GM12878 (cell line): ENCODE measurements at regions not wholly inside any gene's neighbourhood (a gene's known extent, or its start where the extent isn't known, plus 50 kb on each side); places are given as distances from the start of the nearest gene placed in this dataset.

Experiments
- ATAC-seq: fragments of 200-7000 bp; cut with Tn5 transposase; 3 replicates; pipeline ENCODE4 v1.9.1; 2020; ENCODE audit warnings: mild to moderate bottlenecking, moderate library complexity
- BruUV-seq: library from RNA; stranded (reverse); fragments of 400-500 nt; replicated peaks from 2 replicates; lab custom pipeline; 2021; lab: Mats Ljungman, UMichigan
- CTCF ChIA-PET: fragments of 300-600 bp; sonication (Branson Sonifier 250); formaldehyde crosslinking; extraction: SDS; loops from one replicate; lab custom pipeline; 2021; ENCODE audit warnings: inconsistent platforms; lab: Yijun Ruan, JAX
- POLR2A ChIA-PET: fragments of 350-600 bp; formaldehyde crosslinking; extraction: SDS; loops from one replicate; lab custom pipeline; 2021; ENCODE audit warnings: inconsistent platforms; lab: Charles Lee
- RAD21 ChIA-PET: fragments of 300-600 bp; sonication (Branson Sonifier 250); formaldehyde crosslinking; loops from one replicate; lab custom pipeline; 2023; ENCODE audit warnings: antibody characterized with exemption; ENCODE audit not compliant: unreplicated experiment; lab: Charles Lee
- SMC1A ChIA-PET: fragments of 300-600 bp; sonication (Branson Sonifier 250); formaldehyde crosslinking; loops from one replicate; lab custom pipeline; 2023; ENCODE audit not compliant: unreplicated experiment, uncharacterized antibody; lab: Charles Lee
- DNase-seq: peaks from one replicate; pipeline ENCODE4 v3.0.0-alpha.2; 2011; ENCODE audit warnings: low read depth, low spot score
- FAIRE-seq: peaks from 3 replicates; lab custom pipeline; 2011; peaks lifted over from hg19 to GRCh38; lab: Jason Lieb, UNC
- H2AFZ ChIP-seq: 2 replicates; pipeline ENCODE4 v1.6.0; 2011; ENCODE audit warnings: low read depth, low read length, control low read depth; ENCODE audit not compliant: control insufficient read depth
- H3K27ac ChIP-seq: 2 replicates; pipeline ENCODE4 v1.5.1; 2011; ENCODE audit warnings: control low read depth; ENCODE audit not compliant: control insufficient read depth, insufficient read depth
- H3K27me3 ChIP-seq, 2 experiments: replicated peaks in 1 of 2; 2 replicates each; pipeline versions ENCODE4 v1.6.0 to v1.6.1; 2011; ENCODE audit warnings: low read length in 1 of 2; ENCODE audit not compliant: control insufficient read depth in 2 of 2, insufficient read depth in 2 of 2
- H3K36me3 ChIP-seq, 2 experiments: 2 replicates each; pipeline ENCODE4 v1.5.1; 2011; ENCODE audit warnings: low read length in 1 of 2; ENCODE audit not compliant: control insufficient read depth in 2 of 2, insufficient read depth in 2 of 2
- H3K4me1 ChIP-seq: 2 replicates; pipeline ENCODE4 v1.6.1; 2011; ENCODE audit warnings: mild to moderate bottlenecking, low read length, moderate library complexity, mixed read lengths; ENCODE audit not compliant: control insufficient read depth, insufficient read depth
- H3K4me2 ChIP-seq: 2 replicates; pipeline ENCODE4 v1.6.0; 2011; ENCODE audit warnings: control low read depth; ENCODE audit not compliant: control insufficient read depth, insufficient read depth
- H3K4me3 ChIP-seq: fragments of 200-600 bp; sonication (generic); 2 replicates; pipeline ENCODE4 v1.5.1; 2016
- H3K79me2 ChIP-seq: 2 replicates; pipeline ENCODE4 v1.6.0; 2011; ENCODE audit warnings: low read length; ENCODE audit not compliant: control insufficient read depth, insufficient read depth
- H3K9ac ChIP-seq: 2 replicates; pipeline ENCODE4 v1.8.0; 2011; ENCODE audit warnings: low read length, control low read depth, mixed read lengths; ENCODE audit not compliant: control insufficient read depth, insufficient read depth
- H3K9me3 ChIP-seq: replicated peaks from 3 replicates; pipeline ENCODE4 v1.5.1; 2011; ENCODE audit warnings: mild to moderate bottlenecking, low read length; ENCODE audit not compliant: control insufficient read depth, insufficient read depth
- H4K20me1 ChIP-seq: 2 replicates; pipeline ENCODE4 v1.6.0; 2011; ENCODE audit not compliant: control insufficient read depth, insufficient read depth
- CBFB ChIP-seq: IDR thresholded peaks from 2 replicates; pipeline ENCODE4 v1.6.1; 2016; ENCODE audit warnings: antibody characterized with exemption, low read depth
- JUNB ChIP-seq: IDR thresholded peaks from 2 replicates; pipeline ENCODE4 v1.6.1; 2016; ENCODE audit warnings: antibody characterized with exemption, mild to moderate bottlenecking
- RFX5 ChIP-seq: IDR thresholded peaks from 2 replicates; pipeline ENCODE4 v1.6.1; 2011; ENCODE audit warnings: low read depth, low read length, improper control_type of control experiment
- TARDBP ChIP-seq: IDR thresholded peaks from 2 replicates; pipeline ENCODE4 v1.6.1; 2016; ENCODE audit warnings: borderline replicate concordance
- TCF12 ChIP-seq: IDR thresholded peaks from 2 replicates; pipeline ENCODE4 v1.6.1; 2011; ENCODE audit warnings: low read depth, mild to moderate bottlenecking, low read length
- YY1 ChIP-seq: IDR thresholded peaks from 2 replicates; pipeline ENCODE4 v1.6.1; 2011; ENCODE audit warnings: low read depth, mild to moderate bottlenecking, low read length
- ZSCAN29 ChIP-seq: fragments of 450-650 bp; IDR thresholded peaks from 2 replicates; pipeline ENCODE4 v1.6.1; 2017; ENCODE audit warnings: mild to moderate bottlenecking, moderate library complexity
- whole genome bisulfite sequencing: methylation state at CpG from one replicate; pipeline ENCODE4 v1.1.6; 2016; ENCODE audit warnings: low lambda C conversion rate; ENCODE audit not compliant: insufficient replicate concordance, insufficient coverage; ENCODE audit errors: missing lambda C conversion rate; 5-methylcytosine and 5-hydroxymethylcytosine counted together
- in situ Hi-C: fragments of 300-500 bp; cut with MboI; formaldehyde crosslinking; loops from 9 replicates; pipeline ENCODE4 v1.14.3; 2018; ENCODE audit warnings: mixed read lengths
- intact Hi-C: fragments of 100-400 bp; cut with micrococcal nuclease; formaldehyde crosslinking; loops from one replicate; pipeline ENCODE4 v1.14.2; 2022; ENCODE audit not compliant: unreplicated experiment
- TF ChIP-seq, protein P1 (sequence below): IDR thresholded peaks from 2 replicates; pipeline ENCODE4 v1.6.1; 2011; ENCODE audit warnings: mild to moderate bottlenecking, low read depth, low read length, moderate library complexity; ENCODE audit not compliant: insufficient replicate concordance

DNA sequence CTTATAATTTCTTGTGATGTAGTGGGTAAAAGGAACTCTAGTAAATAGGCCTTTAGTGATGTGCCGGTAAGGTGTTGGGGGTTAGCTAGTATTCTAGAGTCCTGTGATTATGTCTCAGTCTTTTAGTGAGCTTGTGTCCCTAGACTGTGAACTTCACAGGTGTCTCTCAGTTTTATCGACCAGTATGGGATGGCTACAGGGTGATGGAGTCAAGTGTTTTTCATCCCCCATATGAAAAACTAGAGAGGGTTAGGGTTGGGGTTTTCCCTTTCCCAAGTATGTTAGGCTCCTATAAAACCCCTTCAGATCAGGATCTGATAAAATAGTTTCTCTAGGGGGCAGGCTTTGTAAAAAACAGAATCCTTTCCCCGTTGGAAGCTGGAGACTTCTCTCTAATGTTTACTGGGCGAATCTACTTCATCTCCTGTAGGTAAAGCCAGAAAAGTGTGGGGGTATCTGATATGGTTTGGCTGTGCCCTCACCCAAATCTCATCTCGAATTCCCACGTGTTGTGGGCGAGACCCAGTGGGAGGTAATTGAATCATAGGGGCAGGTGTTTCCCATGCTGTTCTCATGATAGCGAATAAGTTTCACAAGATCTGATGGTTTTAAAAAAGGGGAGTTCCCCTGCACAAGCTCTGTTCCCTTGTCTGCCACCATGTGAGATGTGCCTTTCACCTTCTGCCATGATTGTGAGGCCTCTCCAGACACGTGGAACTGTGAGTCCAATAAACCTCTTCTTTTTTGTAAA lies 120.8 kb downstream of the DTHD1 start:
- Histone ChIP-seq H3K4me2 (no peak overlapping the region), H3K27me3 (no peaks in the 10 kb centered on the region), H3K9me3 (peaks cover 5% of the 10 kb centered on the region; the same call in 2 of the 3 replicates), H3K4me1 (no peaks in the 10 kb centered on the region; the same call in 1 of the 2 replicates), H3K4me3 (no peak overlapping the region), H3K9ac (no peak overlapping the region), H2AFZ (peak overlapping the region; percentile 25), H3K36me3 (no peaks in the 10 kb centered on the region), H3K79me2 (no peaks in the 10 kb centered on the region), H4K20me1 (no peaks in the 10 kb centered on the region), H3K27ac (no peak overlapping the region)
- no peak for DNase-seq
- no TSS peak for BruUV-seq
- TF ChIP-seq TARDBP = no peak
- no peak for TF ChIP-seq ZSCAN29
- 0 out of 2 replicates have a peak, but pooled peaks have one; percentile 19 for TF ChIP-seq YY1
- no peak for TF ChIP-seq RFX5
- no peak for TF ChIP-seq TCF12
- TF ChIP-seq, protein P1, sequence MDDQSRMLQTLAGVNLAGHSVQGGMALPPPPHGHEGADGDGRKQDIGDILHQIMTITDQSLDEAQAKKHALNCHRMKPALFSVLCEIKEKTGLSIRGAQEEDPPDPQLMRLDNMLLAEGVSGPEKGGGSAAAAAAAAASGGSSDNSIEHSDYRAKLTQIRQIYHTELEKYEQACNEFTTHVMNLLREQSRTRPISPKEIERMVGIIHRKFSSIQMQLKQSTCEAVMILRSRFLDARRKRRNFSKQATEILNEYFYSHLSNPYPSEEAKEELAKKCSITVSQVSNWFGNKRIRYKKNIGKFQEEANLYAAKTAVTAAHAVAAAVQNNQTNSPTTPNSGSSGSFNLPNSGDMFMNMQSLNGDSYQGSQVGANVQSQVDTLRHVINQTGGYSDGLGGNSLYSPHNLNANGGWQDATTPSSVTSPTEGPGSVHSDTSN = no peak
- no peak for TF ChIP-seq CBFB
- TF ChIP-seq JUNB = no peak
- POLR2A ChIA-PET = interaction anchor here (1.3 kb wide), 1 partner anchor 53 kb away, joined by 3 read pairs; no protein-coding TSS in a partner anchor
- FAIRE-seq = no peak
- intact Hi-C loops (loop anchor here (10.0 kb wide), 1 partner anchor 437 kb away; no protein-coding TSS in a partner anchor), in situ Hi-C loops (no loop called here)
- CTCF ChIA-PET = interaction anchor here (0.6 to 5.3 kb wide), 13 partner anchors 12 to 984 kb away, joined by 3 to 73 read pairs (median 4); no protein-coding TSS in a partner anchor
- RAD21 ChIA-PET = interaction anchor here (0.7 to 4.6 kb wide), 3 partner anchors 10 to 159 kb away, joined by 3 to 35 read pairs (median 5); partner anchors contain the start of gene ARAP2
- 62% methylated on average over 9 of the region's 9 CpGs for WGBS
- no peak for ATAC-seq
- SMC1A ChIA-PET = interaction anchor here (0.9 to 4.1 kb wide), 11 partner anchors 9 to 990 kb away, joined by 3 to 22 read pairs (median 4); no protein-coding TSS in a partner anchor
